MCF 10A (cell line): ENCODE measurements at regions not wholly inside any gene's neighbourhood (a gene's known extent, or its start where the extent isn't known, plus 50 kb on each side); places are given as distances from the start of the nearest gene placed in this dataset.

Experiments
- BruUV-seq: library from RNA; stranded (reverse); fragments of 400-500 nt; replicated peaks from 2 replicates; lab custom pipeline; 2021; lab: Mats Ljungman, UMichigan
- CTCF ChIA-PET: fragments of 300-600 bp; sonication (Branson Sonifier 250); formaldehyde crosslinking; extraction: SDS; loops from one replicate; lab custom pipeline; 2021; ENCODE audit warnings: antibody characterized with exemption, inconsistent platforms; lab: Yijun Ruan, JAX
- POLR2A ChIA-PET: fragments of 300-600, 350-650 bp; sonication (Branson Sonifier 250); formaldehyde crosslinking; extraction: SDS; loops from one replicate; lab custom pipeline; 2020; ENCODE audit warnings: antibody characterized with exemption, inconsistent platforms; lab: Yijun Ruan, JAX
- DNase-seq: peaks from one replicate; pipeline ENCODE4 v3.0.0-alpha.2; 2018; ENCODE audit not compliant: unreplicated experiment
- H3K27ac Mint-ChIP-seq: one replicate; pipeline ENCODE4 v1.8.0; 2022; ENCODE audit warnings: mild to moderate bottlenecking, low read depth, mixed read lengths; ENCODE audit not compliant: unreplicated experiment
- H3K27me3 Mint-ChIP-seq: one replicate; pipeline ENCODE4 v1.8.0; 2022; ENCODE audit warnings: mixed read lengths; ENCODE audit not compliant: insufficient read depth, unreplicated experiment
- H3K36me3 Mint-ChIP-seq: one replicate; pipeline ENCODE4 v1.8.0; 2022; ENCODE audit warnings: mild to moderate bottlenecking, moderate library complexity, mixed read lengths; ENCODE audit not compliant: insufficient read depth, unreplicated experiment
- H3K4me1 Mint-ChIP-seq: one replicate; pipeline ENCODE4 v1.8.0; 2022; ENCODE audit warnings: mixed read lengths; ENCODE audit not compliant: insufficient read depth, unreplicated experiment
- H3K4me3 Mint-ChIP-seq: one replicate; pipeline ENCODE4 v1.8.0; 2022; ENCODE audit warnings: mild to moderate bottlenecking, moderate library complexity, mixed read lengths; ENCODE audit not compliant: unreplicated experiment
- H3K9me3 Mint-ChIP-seq: one replicate; pipeline ENCODE4 v1.8.0; 2022; ENCODE audit warnings: mixed read lengths; ENCODE audit not compliant: unreplicated experiment
- CTCF ChIP-seq: fragments of 200-600 bp; IDR thresholded peaks from one replicate; pipeline ENCODE4 v1.8.0; 2022; ENCODE audit warnings: antibody characterized with exemption, mild to moderate bottlenecking; ENCODE audit not compliant: unreplicated experiment
- intact Hi-C: fragments of 100-400 bp; cut with micrococcal nuclease; formaldehyde crosslinking; loops from 2 replicates; pipeline ENCODE4 v1.14.1; 2022

GRCh38 chr19:29399804-29400203 is 126.0 kb upstream of the VSTM2B start:
- Mint-ChIP-seq H3K27ac (no peak overlapping the region), H3K4me3 (no peak overlapping the region), H3K9me3 (peaks cover 49% of the 10 kb centered on the region), H3K4me1 (no peaks in the 10 kb centered on the region), H3K27me3 (no peaks in the 10 kb centered on the region), H3K36me3 (peaks cover 4% of the 10 kb centered on the region)
- ChIA-PET CTCF (no interaction called here), POLR2A (no interaction called here)
- DNase-seq, result no peak
- no TSS peak for BruUV-seq
- TF ChIP-seq CTCF, result no peak
- intact Hi-C loops, result no loop called here

GRCh38 chr19:29400917-29401711 is 124.7 kb upstream of the VSTM2B start:
- peaks cover 40% of the 10 kb centered on the region for H3K9me3 Mint-ChIP-seq
- CTCF ChIA-PET, result no interaction called here
- H3K27me3 Mint-ChIP-seq, result no peaks in the 10 kb centered on the region

GRCh38 chr19:29401712-29402421 is 123.9 kb upstream of the VSTM2B start:
- Mint-ChIP-seq H3K27me3 (no peaks in the 10 kb centered on the region), H3K4me1 (no peaks in the 10 kb centered on the region), H3K4me3 (no peak overlapping the region), H3K9me3 (peaks cover 37% of the 10 kb centered on the region), H3K27ac (no peak overlapping the region), H3K36me3 (peaks cover 4% of the 10 kb centered on the region)
- no peak for TF ChIP-seq CTCF
- BruUV-seq, result no TSS peak
- intact Hi-C loops, result no loop called here
- no peak for DNase-seq
- ChIA-PET POLR2A (no interaction called here), CTCF (no interaction called here)

More at GRCh38 chr19:29400917-29401711, 124.7 kb upstream of the VSTM2B start:
- intact Hi-C loops, result no loop called here
- Mint-ChIP-seq H3K36me3 (peaks cover 4% of the 10 kb centered on the region), H3K4me1 (no peaks in the 10 kb centered on the region), H3K27ac (no peak overlapping the region), H3K4me3 (no peak overlapping the region)
- no peak for TF ChIP-seq CTCF
- DNase-seq, result no peak
- POLR2A ChIA-PET, result no interaction called here
- BruUV-seq, result no TSS peak

- H3K27me3 Mint-ChIP-seq, result no peaks in the 10 kb centered on the region
- POLR2A ChIA-PET, result no interaction called here
Measured at GRCh38 chr19:29402563-29402962, 123.2 kb upstream of the VSTM2B start.

More at GRCh38 chr19:29402563-29402962, 123.2 kb upstream of the VSTM2B start:
- H3K4me3 Mint-ChIP-seq, result no peak overlapping the region
- peaks cover 40% of the 10 kb centered on the region for H3K9me3 Mint-ChIP-seq
- H3K36me3 Mint-ChIP-seq, result no peaks in the 10 kb centered on the region
- intact Hi-C loops, result no loop called here
- TF ChIP-seq CTCF, result no peak
- no peak overlapping the region for H3K27ac Mint-ChIP-seq
- BruUV-seq, result no TSS peak
- CTCF ChIA-PET, result no interaction called here
- DNase-seq, result no peak
- no peaks in the 10 kb centered on the region for H3K4me1 Mint-ChIP-seq
